MG63 (cell line): ENCODE measurements at regions not wholly inside any gene's neighbourhood (a gene's known extent, or its start where the extent isn't known, plus 50 kb on each side); places are given as distances from the start of the nearest gene placed in this dataset.
"Not testable (repeated sequence)": the region's sequence is repeated elsewhere in the genome, so short reads cannot be mapped to it uniquely, and the experiment has no call there.

Experiments
- DNase-seq: peaks from one replicate; pipeline ENCODE4 v3.0.0-alpha.2; 2020
- H3K27me3 ChIP-seq: fragments of 250-450 bp; sonication (Bioruptor Pico); 2 replicates; pipeline ENCODE4 v1.5.1; 2020; ENCODE audit warnings: mild to moderate bottlenecking, moderate library complexity
- H3K36me3 ChIP-seq: fragments of 250-450 bp; sonication (Bioruptor Pico); 2 replicates; pipeline ENCODE4 v1.5.1; 2020; ENCODE audit warnings: mild to moderate bottlenecking, moderate library complexity
- H3K4me3 ChIP-seq: fragments of 250-450 bp; sonication (Bioruptor Pico); 2 replicates; pipeline ENCODE4 v1.5.1; 2020; ENCODE audit warnings: mild to moderate bottlenecking, moderate library complexity
- H3K9me3 ChIP-seq: fragments of 250-450 bp; sonication (Bioruptor Pico); 2 replicates; pipeline ENCODE4 v1.5.1; 2020; ENCODE audit warnings: mild to moderate bottlenecking, moderate library complexity

- H3K4me3 ChIP-seq, DNase-seq, H3K9me3 ChIP-seq, H3K36me3 ChIP-seq, H3K27me3 ChIP-seq: not testable (repeated sequence)
These were observed 246.4 kb downstream of the BCL2L11 start for GRCh38 chr2:111367080-111367479.

DNA sequence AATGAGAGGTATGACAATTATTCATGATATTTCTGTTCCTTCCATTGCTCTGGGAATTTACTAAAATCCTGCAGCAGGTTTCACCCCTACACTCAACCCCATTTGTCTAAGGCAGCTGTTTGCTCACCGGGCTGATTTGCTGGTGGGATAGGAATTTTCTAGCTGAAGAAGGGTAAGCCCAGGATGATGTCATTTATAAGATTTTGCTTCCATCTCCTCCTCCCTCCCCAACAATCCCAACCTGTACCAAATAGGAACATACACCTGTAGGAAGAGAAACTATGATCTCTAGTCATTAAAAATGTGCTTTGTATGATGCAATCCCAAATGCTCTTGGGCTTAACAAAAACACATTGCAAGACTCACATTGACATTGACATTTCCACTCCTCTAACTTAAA is 247.2 kb downstream of the BCL2L11 start:
- H3K36me3 ChIP-seq, DNase-seq, H3K9me3 ChIP-seq, H3K27me3 ChIP-seq, H3K4me3 ChIP-seq: not testable (repeated sequence)

DNA sequence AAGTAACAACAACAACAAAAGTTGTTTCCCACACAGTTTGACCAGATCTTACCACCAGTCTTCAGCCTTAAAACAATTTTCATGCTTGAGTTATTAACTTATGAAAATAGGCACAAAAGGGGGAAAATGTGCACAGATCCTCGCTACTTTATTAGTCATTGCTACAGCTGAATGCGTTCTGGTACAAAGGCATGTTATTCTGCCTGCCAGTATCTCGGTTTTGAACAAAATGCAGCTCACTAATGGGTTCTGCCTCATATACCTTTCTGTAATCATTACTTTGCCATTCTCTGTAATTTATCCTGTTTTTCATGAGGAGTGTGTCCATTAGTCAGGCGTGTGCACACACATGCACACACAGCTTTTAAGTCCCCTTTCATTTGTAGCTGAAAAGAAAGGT is 247.6 kb downstream of the BCL2L11 start:
- not testable (repeated sequence) for H3K36me3 ChIP-seq

DNA sequence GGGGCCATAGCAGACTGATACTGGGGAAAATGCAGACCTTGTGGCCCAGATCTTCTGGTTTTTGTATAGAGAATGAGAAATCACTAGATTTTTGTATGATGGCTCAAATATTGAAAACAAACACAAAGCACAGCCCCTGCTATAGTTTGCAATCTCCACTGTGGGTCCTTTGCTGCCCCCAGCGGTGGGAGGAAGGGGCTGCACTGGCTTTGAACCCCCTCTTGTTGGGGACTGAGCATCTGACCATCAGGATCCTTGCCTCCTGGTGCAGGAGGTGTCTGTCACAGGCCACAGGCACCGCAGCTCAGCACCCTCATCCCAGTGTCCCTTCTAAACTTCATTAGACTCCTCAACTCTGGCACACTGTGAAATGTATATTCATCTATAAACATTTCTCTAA is 252.3 kb downstream of the BCL2L11 start:
- H3K27me3 ChIP-seq, H3K36me3 ChIP-seq, DNase-seq, H3K9me3 ChIP-seq, H3K4me3 ChIP-seq: not testable (repeated sequence)

More for the DNA sequence above, 247.6 kb downstream of the BCL2L11 start:
- H3K4me3 ChIP-seq, DNase-seq, H3K27me3 ChIP-seq, H3K9me3 ChIP-seq: not testable (repeated sequence)

DNA sequence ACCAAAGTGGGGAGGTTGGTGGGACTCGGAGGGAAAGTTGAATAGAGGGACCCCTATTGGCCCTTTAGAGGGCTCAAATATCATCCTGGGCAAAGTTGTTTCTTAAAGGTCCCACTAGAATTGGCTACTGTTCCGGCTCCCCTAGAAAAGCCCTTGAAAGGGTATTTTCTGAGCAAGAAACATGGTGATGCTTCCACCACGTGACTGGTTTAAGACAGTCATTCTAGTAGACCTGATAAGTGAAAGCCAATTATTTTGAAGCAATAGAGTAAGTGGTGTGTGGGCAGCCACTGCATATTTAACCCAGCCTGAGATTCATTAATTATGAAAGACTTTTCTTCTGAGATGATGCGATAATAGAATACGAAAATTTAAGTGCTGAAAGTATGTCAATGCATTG is 253.3 kb downstream of the BCL2L11 start:
- not testable (repeated sequence) for H3K36me3 ChIP-seq, DNase-seq, H3K9me3 ChIP-seq, H3K4me3 ChIP-seq, H3K27me3 ChIP-seq

- DNase-seq, H3K27me3 ChIP-seq, H3K4me3 ChIP-seq, H3K9me3 ChIP-seq, H3K36me3 ChIP-seq: not testable (repeated sequence)
These were observed 254.0 kb downstream of the BCL2L11 start for GRCh38 chr2:111374734-111375133.

- not testable (repeated sequence) for H3K27me3 ChIP-seq
These were observed 254.7 kb downstream of the BCL2L11 start for GRCh38 chr2:111375320-111375883.

DNA sequence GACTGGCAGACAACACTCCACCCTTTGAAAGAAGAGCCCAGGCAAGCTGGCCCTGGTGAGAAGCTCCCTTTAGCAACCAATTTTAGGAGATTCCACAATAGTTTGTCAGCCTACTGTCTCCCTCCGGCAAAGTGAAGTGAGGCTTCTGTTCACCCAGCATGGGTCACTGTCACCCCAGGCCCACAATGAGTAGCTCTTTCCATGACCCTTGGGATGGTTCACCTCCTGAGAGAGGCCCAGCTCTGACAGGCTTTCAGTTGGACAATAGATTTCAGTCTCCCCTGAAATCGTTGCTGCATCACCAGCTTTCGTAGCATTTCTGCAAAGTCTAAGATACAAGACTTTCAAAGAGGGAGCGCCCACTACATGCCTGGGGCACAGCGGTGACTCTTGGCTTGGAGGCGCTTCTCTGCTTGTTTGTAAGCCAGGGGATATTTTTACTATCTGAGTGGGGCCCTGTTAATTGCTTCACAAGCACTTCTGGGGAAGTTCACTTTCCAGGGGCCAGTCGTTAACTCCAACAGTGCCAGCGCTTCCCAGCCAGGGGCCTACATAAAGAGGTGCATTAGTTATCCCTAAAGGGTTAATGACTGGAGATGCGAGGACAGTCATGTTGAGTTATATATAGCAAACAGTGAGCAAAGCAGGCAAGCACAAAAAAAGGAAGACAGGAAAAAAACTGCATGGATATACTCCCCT is 255.7 kb downstream of the BCL2L11 start:
- H3K9me3 ChIP-seq, DNase-seq, H3K27me3 ChIP-seq, H3K4me3 ChIP-seq, H3K36me3 ChIP-seq: not testable (repeated sequence)

More at GRCh38 chr2:111375320-111375883, 254.7 kb downstream of the BCL2L11 start:
- DNase-seq, H3K9me3 ChIP-seq, H3K4me3 ChIP-seq, H3K36me3 ChIP-seq: not testable (repeated sequence)

GRCh38 chr2:111376971-111377352 is 256.2 kb downstream of the BCL2L11 start:
- not testable (repeated sequence) for H3K4me3 ChIP-seq, DNase-seq, H3K36me3 ChIP-seq, H3K9me3 ChIP-seq, H3K27me3 ChIP-seq

DNA sequence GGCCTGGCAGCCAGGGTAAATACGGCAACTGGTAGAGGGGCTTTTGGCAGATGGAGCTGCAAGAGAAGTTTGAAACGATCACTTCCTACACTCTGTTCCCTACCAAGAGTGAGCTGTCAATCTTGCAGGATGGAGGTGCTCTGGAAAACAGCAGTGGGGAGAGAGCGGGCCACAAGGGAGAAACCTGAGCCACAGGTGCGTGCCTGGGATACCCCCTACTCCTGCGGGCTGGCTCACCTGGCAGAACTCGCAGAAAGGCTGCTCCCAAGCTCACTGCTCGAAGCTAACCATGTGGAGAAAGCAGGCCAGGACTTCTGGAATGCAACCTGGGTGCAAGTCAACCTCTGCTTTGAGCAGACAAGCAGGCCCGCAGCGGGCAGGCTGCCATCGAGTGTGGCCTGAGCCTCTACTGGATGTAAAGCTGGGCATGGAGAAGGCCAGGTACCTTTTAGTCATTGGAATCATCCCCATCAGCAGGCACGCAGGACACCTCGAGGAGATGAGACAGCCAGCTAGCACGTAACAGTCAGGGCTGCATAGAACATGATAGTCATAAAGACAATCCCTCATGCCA is 256.8 kb downstream of the BCL2L11 start:
- H3K4me3 ChIP-seq, H3K27me3 ChIP-seq, H3K9me3 ChIP-seq, DNase-seq, H3K36me3 ChIP-seq: not testable (repeated sequence)

GRCh38 chr2:111378348-111378747 is 257.6 kb downstream of the BCL2L11 start:
- H3K27me3 ChIP-seq, DNase-seq, H3K4me3 ChIP-seq: not testable (repeated sequence)

DNA sequence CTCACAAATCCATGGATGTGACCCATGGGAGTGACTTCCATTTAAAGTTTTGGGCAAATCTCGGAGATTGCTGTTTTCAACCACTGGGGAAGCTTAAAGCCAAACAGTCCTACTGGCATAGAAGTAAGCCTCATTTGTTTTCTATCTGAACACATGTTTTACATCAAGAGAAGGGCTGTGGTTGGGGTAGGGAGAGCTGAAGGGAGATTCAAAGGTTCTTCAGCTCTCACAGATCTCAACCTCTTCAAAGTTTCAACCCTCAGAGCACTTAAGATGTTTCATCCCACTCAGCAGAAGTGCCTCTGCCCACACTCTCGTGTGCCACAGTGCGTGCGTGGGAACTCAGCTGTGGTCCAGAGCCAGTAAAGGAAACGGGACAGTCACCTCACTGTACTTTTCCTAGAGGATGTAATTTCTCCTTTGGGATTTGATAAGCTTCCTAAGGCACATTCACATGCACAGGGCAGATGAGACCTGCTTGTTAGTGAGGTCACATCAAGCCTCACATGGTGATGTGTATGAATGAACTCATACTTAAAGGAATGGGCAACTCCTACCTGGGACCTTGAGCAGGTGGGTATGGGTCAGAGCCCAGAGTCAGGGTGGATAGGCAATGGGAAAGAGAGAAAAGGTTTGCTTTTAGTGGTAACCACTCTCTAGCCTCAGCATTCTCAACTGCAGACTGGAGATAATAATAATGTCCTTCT is 260.2 kb downstream of the BCL2L11 start:
- not testable (repeated sequence) for H3K27me3 ChIP-seq, DNase-seq

More at GRCh38 chr2:111378348-111378747, 257.6 kb downstream of the BCL2L11 start:
- not testable (repeated sequence) for H3K9me3 ChIP-seq, H3K36me3 ChIP-seq

DNA sequence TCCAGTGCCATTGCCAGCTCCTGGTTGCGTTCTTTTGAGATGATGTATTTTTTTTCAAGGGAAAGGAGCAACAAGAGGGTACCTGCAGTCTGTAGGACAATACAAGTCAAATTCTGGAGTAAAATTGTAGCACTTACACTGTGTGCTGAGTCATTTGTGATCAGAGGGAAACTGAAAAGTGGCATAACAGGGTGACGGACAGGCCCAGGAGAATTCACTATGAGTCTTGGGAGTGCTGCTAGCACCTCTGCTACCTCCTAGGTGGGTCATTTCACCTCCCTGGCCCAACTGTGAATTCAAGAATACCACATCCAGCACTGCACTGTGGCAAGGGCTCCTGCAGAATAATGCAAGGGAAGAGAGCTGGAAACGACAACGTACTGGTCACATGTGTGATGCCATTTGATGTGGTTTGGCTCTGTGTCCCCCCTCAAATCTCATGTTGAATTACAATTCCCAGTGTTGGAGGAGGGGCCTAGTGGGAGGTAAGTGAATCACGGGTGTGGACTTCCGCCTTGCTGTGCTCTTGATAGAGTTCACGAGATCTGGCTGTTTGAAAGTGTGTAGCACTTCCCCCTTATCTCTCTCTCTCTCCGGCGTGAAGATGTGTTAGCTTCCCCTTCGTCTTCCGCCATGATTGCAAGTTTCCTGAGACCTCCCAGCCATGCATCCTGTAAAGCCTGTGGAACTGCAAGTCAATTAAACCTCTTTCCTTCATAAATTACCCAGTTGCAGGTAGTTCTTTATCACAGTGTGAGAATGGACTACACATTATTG is 261.0 kb downstream of the BCL2L11 start:
- DNase-seq, H3K4me3 ChIP-seq, H3K9me3 ChIP-seq, H3K36me3 ChIP-seq, H3K27me3 ChIP-seq: not testable (repeated sequence)

More for the DNA sequence above, 260.2 kb downstream of the BCL2L11 start:
- not testable (repeated sequence) for H3K36me3 ChIP-seq, H3K4me3 ChIP-seq, H3K9me3 ChIP-seq

- H3K27me3 ChIP-seq, H3K36me3 ChIP-seq, DNase-seq, H3K9me3 ChIP-seq, H3K4me3 ChIP-seq: not testable (repeated sequence)
These were observed 261.8 kb downstream of the BCL2L11 start for GRCh38 chr2:111382507-111382906.

DNA sequence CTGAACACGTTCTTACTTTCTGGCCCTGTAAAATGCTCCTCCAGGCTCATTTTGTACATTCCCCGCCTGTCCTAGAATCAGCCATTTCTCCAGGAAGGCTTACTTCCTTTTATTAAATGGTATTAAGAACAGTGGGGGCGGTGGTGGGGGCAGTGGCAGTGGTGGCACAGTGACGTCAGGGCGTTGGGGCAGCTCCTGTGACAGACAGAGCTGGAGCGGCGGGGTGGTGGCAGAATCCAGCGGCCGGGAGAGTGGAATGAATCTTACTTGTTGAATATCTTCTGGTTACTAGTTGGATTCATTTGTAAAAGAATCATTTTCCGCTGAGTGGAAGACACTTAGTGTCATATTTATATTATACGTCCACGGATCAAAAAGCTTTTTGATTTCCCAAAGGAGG is 262.6 kb downstream of the BCL2L11 start:
- not testable (repeated sequence) for H3K27me3 ChIP-seq, H3K4me3 ChIP-seq, H3K9me3 ChIP-seq, H3K36me3 ChIP-seq, DNase-seq

DNA sequence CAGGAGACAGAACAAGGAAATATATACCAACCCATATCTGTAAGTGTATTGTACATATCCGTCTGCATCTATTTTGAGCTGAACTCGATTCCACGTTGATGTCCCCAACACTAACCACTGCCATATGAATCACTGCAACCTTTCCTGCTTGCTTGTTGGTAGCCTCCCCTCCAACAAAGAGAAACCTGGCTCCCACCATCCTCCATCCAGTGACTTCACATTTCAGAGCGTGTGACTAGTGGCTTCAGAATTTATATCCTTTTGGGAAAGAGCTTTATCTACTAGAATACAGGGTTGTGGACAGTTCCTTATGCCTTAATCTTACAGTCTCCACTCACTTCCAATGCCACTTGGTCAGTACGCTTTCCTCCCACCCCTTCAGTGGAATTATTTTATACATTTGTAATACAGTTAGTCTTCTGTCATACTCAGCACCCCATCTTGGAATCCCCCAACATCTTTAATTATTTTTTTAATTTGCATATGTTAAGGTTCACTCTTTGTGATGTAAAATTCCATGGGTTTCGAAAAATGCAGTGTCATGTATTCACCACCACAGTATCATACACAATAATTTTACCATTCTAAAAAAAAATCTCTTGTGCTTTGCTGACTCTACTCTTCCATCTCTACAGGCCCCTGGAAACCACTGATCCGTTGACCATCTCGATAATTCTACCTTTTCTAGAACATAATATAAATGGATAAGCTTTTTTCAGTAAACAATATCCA is 264.7 kb downstream of the BCL2L11 start:
- not testable (repeated sequence) for H3K36me3 ChIP-seq, H3K27me3 ChIP-seq, H3K9me3 ChIP-seq, DNase-seq, H3K4me3 ChIP-seq
